ENCODE measurements at regions not wholly inside any gene's neighbourhood (a gene's known extent, or its start where the extent isn't known, plus 50 kb on each side); places are given as distances from the start of the nearest gene placed in this dataset.
A peak's percentile ranks its signal among the peaks of the same experiment; 100 is the strongest.

- intact Hi-C loops (cut with micrococcal nuclease) = no loop called here
- POLR2A ChIA-PET = no interaction called here
- peaks cover 29% of the 10 kb centered on the region for H3K4me1 Mint-ChIP-seq (ENCODE audit: low read depth)
- DNase-seq = no peak
- CTCF ChIA-PET = interaction anchor here (1.4 kb wide), 1 partner anchor 60 kb away, joined by 3 read pairs; no protein-coding TSS in a partner anchor
- peaks cover 3% of the 10 kb centered on the region for H3K9me3 Mint-ChIP-seq
- no peak for TF ChIP-seq CTCF (IDR thresholded peaks at IDR 0.05)
- no peak overlapping the region for H3K4me3 Mint-ChIP-seq
- no peak overlapping the region for H3K27ac Mint-ChIP-seq
- H3K36me3 Mint-ChIP-seq (ENCODE audit: low read depth) = no peaks in the 10 kb centered on the region
- no peak for ATAC-seq
- H3K27me3 Mint-ChIP-seq = no peaks in the 10 kb centered on the region
Observed at GRCh38 chr15:58287891-58288290, 143.9 kb upstream of the LIPC start.

GRCh38 chr15:58288592-58288991, 143.2 kb upstream of the LIPC start:
- H3K27me3 Mint-ChIP-seq = no peaks in the 10 kb centered on the region
- ChIA-PET CTCF (interaction anchor here (1.4 kb wide), 1 partner anchor 61 kb away, joined by 3 read pairs; no protein-coding TSS in a partner anchor), POLR2A (no interaction called here)
- ATAC-seq (no peak), DNase-seq (no peak)
- H3K9me3 Mint-ChIP-seq = peaks cover 3% of the 10 kb centered on the region
- intact Hi-C loops (cut with micrococcal nuclease) = no loop called here
- no peak overlapping the region for H3K27ac Mint-ChIP-seq
- H3K36me3 Mint-ChIP-seq (ENCODE audit: low read depth) = no peaks in the 10 kb centered on the region
- peaks cover 29% of the 10 kb centered on the region for H3K4me1 Mint-ChIP-seq (ENCODE audit: low read depth)
- H3K4me3 Mint-ChIP-seq = no peak overlapping the region
- TF ChIP-seq CTCF (IDR thresholded peaks at IDR 0.05) = no peak

- no peak overlapping the region for H3K4me3 Mint-ChIP-seq
- no peak for ATAC-seq
Observed at GRCh38 chr15:58291848-58292247, 139.9 kb upstream of the LIPC start.

GRCh38 chr15:58292751-58293175, 139.0 kb upstream of the LIPC start:
- ChIA-PET CTCF (no interaction called here), POLR2A (interaction anchor here (0.5 kb wide), 1 partner anchor 925 kb away, joined by 3 read pairs; no protein-coding TSS in a partner anchor)
- Mint-ChIP-seq H3K27ac (no peak overlapping the region), H3K4me3 (no peak overlapping the region), H3K27me3 (no peaks in the 10 kb centered on the region), H3K4me1 (ENCODE audit: low read depth) (peaks cover 21% of the 10 kb centered on the region), H3K36me3 (ENCODE audit: low read depth) (no peaks in the 10 kb centered on the region), H3K9me3 (peaks cover 3% of the 10 kb centered on the region)
- intact Hi-C loops (cut with micrococcal nuclease) = no loop called here
- ATAC-seq = peak; percentile 61
- DNase-seq = peak; percentile 31
- no peak for TF ChIP-seq CTCF (IDR thresholded peaks at IDR 0.05)

More at GRCh38 chr15:58291848-58292247, 139.9 kb upstream of the LIPC start:
- ChIA-PET POLR2A (no interaction called here), CTCF (no interaction called here)
- peak overlapping the region; percentile 16 for H3K27ac Mint-ChIP-seq
- no peak for TF ChIP-seq CTCF (IDR thresholded peaks at IDR 0.05)
- no peaks in the 10 kb centered on the region for H3K36me3 Mint-ChIP-seq (ENCODE audit: low read depth)
- DNase-seq = no peak
- peaks cover 3% of the 10 kb centered on the region for H3K9me3 Mint-ChIP-seq
- peaks cover 23% of the 10 kb centered on the region for H3K4me1 Mint-ChIP-seq (ENCODE audit: low read depth)
- no peaks in the 10 kb centered on the region for H3K27me3 Mint-ChIP-seq
- intact Hi-C loops (cut with micrococcal nuclease) = no loop called here

- TF ChIP-seq CTCF (IDR thresholded peaks at IDR 0.05) = no peak
- intact Hi-C loops (cut with micrococcal nuclease) = no loop called here
- ChIA-PET CTCF (no interaction called here), POLR2A (interaction anchor here (1.2 kb wide), 1 partner anchor 8 kb away, joined by 3 read pairs; no protein-coding TSS in a partner anchor)
- Mint-ChIP-seq H3K27ac (no peak overlapping the region), H3K27me3 (no peaks in the 10 kb centered on the region), H3K4me1 (ENCODE audit: low read depth) (peaks cover 21% of the 10 kb centered on the region), H3K9me3 (peaks cover 3% of the 10 kb centered on the region), H3K36me3 (ENCODE audit: low read depth) (no peaks in the 10 kb centered on the region), H3K4me3 (no peak overlapping the region)
- no peak for ATAC-seq
- DNase-seq = no peak
Observed at GRCh38 chr15:58293622-58294550, 137.9 kb upstream of the LIPC start.
